HG03039 (cell line): ENCODE measurements at regions not wholly inside any gene's neighbourhood (a gene's known extent, or its start where the extent isn't known, plus 50 kb on each side); places are given as distances from the start of the nearest gene placed in this dataset.
"Not testable (repeated sequence)": the region's sequence is repeated elsewhere in the genome, so short reads cannot be mapped to it uniquely, and the experiment has no call there.

Experiments used
- ATAC-seq: cut with Tn5 transposase; IDR thresholded peaks from one replicate; pipeline ENCODE4 v1.9.1; 2021; ENCODE audit warnings: mild to moderate bottlenecking, moderate library complexity; ENCODE audit not compliant: unreplicated experiment

DNA sequence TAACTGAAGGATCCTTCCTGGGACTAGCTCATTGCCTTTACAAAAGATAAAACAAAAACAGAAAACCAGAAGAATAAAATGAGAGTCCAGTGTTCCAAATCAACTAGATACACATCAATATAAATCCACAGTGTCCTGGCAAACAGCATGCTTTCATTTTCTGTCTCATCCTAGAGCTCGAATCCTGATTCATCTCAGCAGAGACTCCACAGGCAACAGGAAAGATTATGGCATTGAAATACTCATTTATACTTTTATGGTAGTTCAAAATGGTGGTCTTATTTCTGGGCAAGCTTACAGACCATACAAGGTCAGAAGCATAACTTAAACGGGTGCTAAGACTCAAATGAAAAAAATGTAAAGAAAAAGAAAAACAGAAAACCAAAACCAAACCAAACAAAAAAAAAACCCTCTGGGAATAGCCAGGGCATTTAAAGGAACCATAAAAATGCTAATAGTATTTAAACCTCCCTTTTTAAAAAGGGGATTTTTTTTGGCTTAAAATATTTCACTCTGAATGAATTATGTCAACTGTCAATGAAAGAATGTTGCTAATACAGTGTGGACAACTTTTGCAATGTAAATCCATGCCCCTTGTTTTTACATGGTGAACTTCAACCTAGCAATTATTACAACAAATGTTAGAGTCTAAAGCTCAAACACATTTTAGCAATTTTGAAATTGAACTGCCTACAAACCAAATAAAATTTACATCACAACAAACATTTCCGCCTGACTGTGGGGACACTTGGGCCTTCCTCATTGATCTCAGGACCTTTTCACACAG lies 57.9 kb downstream of the GPR101 start:
- no peak for ATAC-seq

- no peak for ATAC-seq
Observed at GRCh38 chrX:136967966-136968365, 65.8 kb downstream of the GPR101 start.

- ATAC-seq: no peak
Observed at GRCh38 chrX:136963973-136964372, 69.8 kb downstream of the GPR101 start.

GRCh38 chrX:136961594-136962135 lies 72.1 kb downstream of the GPR101 start:
- ATAC-seq: no peak

DNA sequence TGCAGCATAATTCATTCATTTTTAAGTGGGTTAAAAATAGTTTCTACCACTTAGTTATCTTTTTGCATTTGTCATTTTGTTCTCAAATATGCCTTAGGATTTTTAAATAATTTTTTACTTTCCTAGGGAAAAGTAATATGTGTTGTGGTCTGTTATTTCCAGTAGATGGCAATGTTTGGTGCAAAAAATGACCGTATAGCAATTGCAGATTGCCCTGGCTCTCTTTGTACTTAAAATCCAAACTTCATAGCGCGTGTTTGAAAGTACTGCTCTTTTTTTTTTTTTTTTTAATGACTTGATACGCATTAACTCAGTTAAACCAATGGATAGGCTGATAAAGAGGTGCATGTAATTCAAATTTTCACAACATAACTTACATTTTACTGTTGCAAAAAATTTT lies 74.4 kb upstream of the RBMX start:
- ATAC-seq: no peak

GRCh38 chrX:136953867-136954787 lies 73.6 kb upstream of the RBMX start:
- ATAC-seq: peak; percentile 87

GRCh38 chrX:136950211-136950610 lies 69.7 kb upstream of the RBMX start:
- ATAC-seq: no peak

DNA sequence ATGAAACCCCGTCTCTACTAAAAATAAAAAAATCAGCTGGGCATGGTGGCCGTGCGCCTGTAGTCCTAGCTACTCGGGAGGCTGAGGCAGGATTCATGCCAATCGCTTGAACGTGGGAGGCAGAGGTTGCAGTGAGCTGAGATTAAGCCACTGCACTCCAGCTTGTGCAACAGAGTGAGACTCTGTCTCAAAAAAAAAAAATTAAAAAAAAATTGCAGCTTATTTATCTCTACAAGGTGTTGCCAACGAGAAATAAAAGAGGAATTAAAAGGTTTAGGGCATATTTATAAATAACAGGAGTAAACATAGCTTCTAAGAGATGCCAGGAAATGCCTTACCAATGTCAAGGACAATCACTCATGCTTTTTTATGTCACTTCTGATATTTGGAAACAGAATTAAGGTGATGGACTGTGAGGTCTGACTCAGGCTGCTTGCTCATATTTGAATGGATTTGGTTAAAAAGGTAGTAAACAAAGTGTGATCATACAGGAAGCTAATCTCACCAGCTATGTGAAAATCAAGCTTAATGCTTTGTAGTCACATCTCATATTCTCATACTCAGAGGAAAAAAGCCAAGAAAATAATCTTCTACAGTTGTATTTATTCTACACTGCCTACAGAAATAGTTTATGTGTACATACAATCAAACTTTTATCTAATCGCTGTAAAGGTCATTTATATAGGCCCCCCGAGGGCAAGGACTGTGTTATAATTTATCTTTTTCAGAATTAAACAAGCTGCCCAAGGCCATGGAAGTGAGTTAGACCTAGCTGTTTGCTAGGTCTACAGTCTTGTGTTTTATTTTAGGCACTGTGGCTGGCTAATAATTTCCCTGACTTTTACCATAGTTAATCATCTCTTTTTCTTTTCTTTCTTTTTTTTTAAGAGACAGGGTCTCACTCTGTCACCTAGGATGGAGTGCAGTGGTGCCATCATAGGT lies 61.1 kb upstream of the RBMX start:
- ATAC-seq: no peak

GRCh38 chrX:136936183-136936549 lies 55.6 kb upstream of the RBMX start:
- ATAC-seq: no peak

GRCh38 chrX:136935533-136936182 lies 55.1 kb upstream of the RBMX start:
- not testable (repeated sequence) for ATAC-seq

DNA sequence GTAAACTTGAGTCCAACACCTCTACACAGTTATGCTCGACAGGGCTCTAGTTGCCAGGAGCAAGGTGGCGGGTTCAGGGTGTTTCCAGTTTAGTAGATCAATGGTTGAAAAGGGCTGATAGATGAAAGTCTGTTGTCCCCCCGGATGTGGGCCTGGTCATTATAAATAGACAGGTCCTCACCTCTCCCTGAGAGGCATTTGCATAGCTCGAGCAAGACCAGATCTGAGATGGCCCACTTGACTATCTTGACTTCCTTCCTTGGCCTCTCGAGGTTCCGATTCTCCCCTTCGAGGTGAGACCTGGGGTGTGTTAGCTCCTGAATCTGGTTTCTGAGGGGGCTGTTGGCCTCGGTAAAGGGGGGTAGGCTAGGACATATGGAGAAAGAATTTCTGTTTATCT lies 54.1 kb upstream of the RBMX start:
- not testable (repeated sequence) for ATAC-seq

DNA sequence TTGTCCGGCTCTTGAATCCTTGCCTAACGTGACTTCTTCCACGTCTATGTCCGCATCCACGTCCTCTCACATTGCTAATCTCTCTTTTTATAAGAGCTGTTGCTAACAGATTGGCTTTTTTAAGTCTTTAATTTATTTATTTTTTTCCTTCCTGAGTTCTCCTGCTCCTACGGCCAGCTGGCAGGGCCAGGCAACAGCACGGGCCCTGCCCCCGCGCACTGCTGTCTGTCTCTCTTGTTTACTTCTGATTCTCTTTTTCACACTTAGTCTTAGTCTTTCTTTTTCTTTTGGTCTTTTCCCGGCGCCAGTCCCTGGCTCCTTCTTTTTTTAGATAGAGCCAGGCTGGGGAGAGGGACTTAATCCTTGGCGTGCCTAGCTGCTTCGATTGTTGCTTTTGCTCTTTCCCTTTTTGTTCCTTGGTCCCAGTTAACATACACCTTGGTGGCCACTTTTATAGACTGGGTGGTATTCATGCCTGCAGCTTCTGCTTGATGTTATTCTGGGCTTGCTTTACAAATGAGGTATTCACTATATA lies 53.2 kb upstream of the RBMX start:
- ATAC-seq: no peak

DNA sequence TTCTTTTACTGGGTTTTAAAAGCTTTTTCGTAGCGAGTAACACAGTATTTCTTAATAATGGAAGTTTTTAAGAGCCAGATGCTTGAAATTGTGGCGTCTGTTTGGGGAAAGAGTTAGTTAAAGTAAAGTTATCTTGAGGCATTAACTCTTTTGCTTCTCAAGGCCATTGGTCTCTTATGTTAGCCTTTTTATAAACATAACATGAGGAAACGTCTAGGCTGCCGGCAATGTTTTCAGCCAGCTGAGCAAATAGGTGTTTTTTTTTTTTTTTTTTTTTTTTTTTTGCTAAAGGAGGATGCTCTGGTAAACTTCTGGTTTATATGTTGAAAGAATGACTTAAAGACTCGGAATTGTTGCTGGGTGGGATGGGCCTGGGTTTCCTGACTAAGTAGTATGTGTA lies 51.1 kb upstream of the RBMX start:
- no peak for ATAC-seq
